K562 (cell line): ENCODE measurements at regions not wholly inside any gene's neighbourhood (a gene's known extent, or its start where the extent isn't known, plus 50 kb on each side); places are given as distances from the start of the nearest gene placed in this dataset.

Experiments used
- ATAC-seq: fragments of 200-7000 bp; cut with Tn5 transposase; 3 replicates; pipeline ENCODE4 v1.9.1; 2020; ENCODE audit warnings: moderate library complexity
- BruUV-seq: library from RNA; stranded (reverse); fragments of 400-500 nt; replicated peaks from 2 replicates; lab custom pipeline; 2021; lab: Mats Ljungman, UMichigan
- CTCF ChIA-PET: fragments of 300-600 bp; formaldehyde crosslinking; extraction: SDS; loops from one replicate; lab custom pipeline; 2021; ENCODE audit warnings: low intra/inter-chr PET ratio; lab: Yijun Ruan, JAX
- POLR2A ChIA-PET: fragments of 300-600, 350-650 bp; sonication (Branson Sonifier 250); formaldehyde crosslinking; extraction: SDS; loops from one replicate; lab custom pipeline; 2021; ENCODE audit warnings: antibody characterized with exemption, inconsistent platforms; lab: Yijun Ruan, JAX
- DNase-seq, 4 experiments: peaks; one replicate each; pipeline versions ENCODE4 v3.0.0 to v3.0.0-alpha.2; 2011 to 2018; ENCODE audit warnings: low spot score in 3 of 4, mixed read lengths in 3 of 4; ENCODE audit errors: extremely low read depth in 1 of 4
- FAIRE-seq: peaks from 2 replicates; lab custom pipeline; 2011; peaks lifted over from hg19 to GRCh38; lab: Jason Lieb, UNC
- H2AFZ ChIP-seq: 2 replicates; pipeline ENCODE4 v1.6.0; 2011; ENCODE audit warnings: low read depth, low read length, control low read depth, inconsistent platforms
- H3K27ac ChIP-seq: fragments of 200-600 bp; 3 replicates; pipeline ENCODE4 v1.8.0; 2011; ENCODE audit warnings: low read depth, mild to moderate bottlenecking, control low read depth, inconsistent platforms, low read length, moderate library complexity, mixed read lengths; ENCODE audit errors: extremely low read depth
- H3K27me3 ChIP-seq, 2 experiments: fragments of 300-600 bp in 1 of 2; 2 replicates in 1 of 2; 3 replicates in 1 of 2; pipeline versions ENCODE4 v1.6.0 to v1.8.0; 2011; ENCODE audit warnings: inconsistent platforms in 2 of 2, low read length in 2 of 2, mild to moderate bottlenecking in 1 of 2, mixed read lengths in 1 of 2, moderate library complexity in 1 of 2; ENCODE audit not compliant: control insufficient read depth in 2 of 2, insufficient read depth in 2 of 2
- H3K36me3 ChIP-seq: fragments of 300-600 bp; 3 replicates; pipeline ENCODE4 v1.8.0; 2011; ENCODE audit warnings: mild to moderate bottlenecking, low read length, inconsistent platforms; ENCODE audit not compliant: control insufficient read depth, insufficient read depth
- H3K4me1 ChIP-seq, 2 experiments: fragments of 200-600 bp in 1 of 2; replicated peaks in 1 of 2; 2 replicates in 1 of 2; 3 replicates in 1 of 2; pipeline versions ENCODE4 v1.5.1 to v1.8.0; 2011; ENCODE audit warnings: inconsistent platforms in 2 of 2, low read length in 2 of 2, mild to moderate bottlenecking in 1 of 2, mixed read lengths in 1 of 2, moderate library complexity in 1 of 2; ENCODE audit not compliant: control insufficient read depth in 2 of 2, insufficient read depth in 2 of 2
- H3K4me2 ChIP-seq: 2 replicates; pipeline ENCODE4 v1.6.1; 2011; ENCODE audit warnings: low read length, control low read depth, inconsistent platforms, mixed read lengths; ENCODE audit not compliant: insufficient read depth
- H3K4me3 ChIP-seq: fragments of 200-600 bp; sonication (generic), shearing (Covaris generic); 2 replicates; pipeline ENCODE4 v1.5.1; 2016; ENCODE audit warnings: control low read depth, inconsistent platforms
- H3K79me2 ChIP-seq: fragments of 200-600 bp; 3 replicates; pipeline ENCODE4 v1.8.0; 2011; ENCODE audit warnings: low read length, inconsistent platforms; ENCODE audit not compliant: control insufficient read depth, insufficient read depth
- H3K9ac ChIP-seq, 2 experiments: 2 replicates each; pipeline versions ENCODE4 v1.6.0 to v1.6.1; 2011; ENCODE audit warnings: low read depth in 2 of 2, low read length in 2 of 2, control low read depth in 1 of 2, inconsistent platforms in 1 of 2, mild to moderate bottlenecking in 1 of 2, mixed read lengths in 1 of 2; ENCODE audit not compliant: insufficient read depth in 1 of 2
- H3K9me1 ChIP-seq: one replicate; pipeline ENCODE4 v1.6.0; 2011; ENCODE audit warnings: inconsistent platforms, mild to moderate bottlenecking, low read length, moderate library complexity; ENCODE audit not compliant: control insufficient read depth, insufficient read depth
- H3K9me3 ChIP-seq: replicated peaks from 2 replicates; pipeline ENCODE4 v1.5.1; 2011; ENCODE audit warnings: low read depth, low read length, inconsistent platforms; ENCODE audit not compliant: control insufficient read depth, insufficient read depth
- H4K20me1 ChIP-seq: replicated peaks from 2 replicates; pipeline ENCODE4 v1.6.1; 2011; ENCODE audit warnings: low read length, inconsistent platforms, mixed read lengths; ENCODE audit not compliant: control insufficient read depth, insufficient read depth
- C11orf30 ChIP-seq: fragments of 450-650 bp; IDR thresholded peaks from 2 replicates; pipeline ENCODE4 v1.6.1; 2016; ENCODE audit warnings: low read depth, mild to moderate bottlenecking
- FOXK2 ChIP-seq, 2 experiments: fragments of 450-650 bp; IDR thresholded peaks in 1 of 2; conservative IDR thresholded peaks in 1 of 2; 2 replicates each; pipeline ENCODE4 v1.6.1; 2016; ENCODE audit warnings: low read depth in 2 of 2, mild to moderate bottlenecking in 1 of 2
- MAFG ChIP-seq: fragments of 450-650 bp; conservative IDR thresholded peaks from 2 replicates; pipeline ENCODE4 v1.6.1; 2016; ENCODE audit warnings: missing genetic modification characterization, missing compliant biosample characterization
- MAFK ChIP-seq: IDR thresholded peaks from 2 replicates; pipeline ENCODE4 v1.6.1; 2011; ENCODE audit warnings: low read length, improper control_type of control experiment
- MCM5 ChIP-seq: fragments of 450-650 bp; IDR thresholded peaks from 2 replicates; pipeline ENCODE4 v1.6.1; 2016; ENCODE audit warnings: low read depth
- RBM39 ChIP-seq: fragments of 200-400 bp; formaldehyde crosslinking; optimal IDR thresholded peaks from 2 replicates; pipeline ENCODE3; 2018; ENCODE audit warnings: low read depth, low read length
- TAL1 ChIP-seq: fragments of 450-650 bp; IDR thresholded peaks from 2 replicates; pipeline ENCODE4 v1.6.1; 2016; ENCODE audit warnings: mild to moderate bottlenecking
- TRIM24 ChIP-seq, 2 experiments: fragments of 450-650 bp; IDR thresholded peaks; 2 replicates each; pipeline ENCODE4 v1.6.1; 2016
- ZNF232 ChIP-seq: sonication (generic); formaldehyde crosslinking; IDR thresholded peaks from 2 replicates; pipeline ENCODE4 v1.8.0; 2022; ENCODE audit warnings: mild to moderate bottlenecking, missing genetic modification reagents
- ZNF316 ChIP-seq: fragments of 450-650 bp; IDR thresholded peaks from 2 replicates; pipeline ENCODE4 v1.6.1; 2016
- WGBS: fragments of 100-300 bp; shearing (Covaris generic); methylation state at CpG from one replicate; pipeline ENCODE4 v1.1.6; 2016; ENCODE audit warnings: low coverage, mixed read lengths; ENCODE audit not compliant: insufficient coverage; ENCODE audit errors: missing lambda C conversion rate; 5-methylcytosine and 5-hydroxymethylcytosine counted together
- in situ Hi-C: fragments of 300-500 bp; cut with MboI; formaldehyde crosslinking; loops from 4 replicates; pipeline ENCODE4 v1.15.0; 2018; ENCODE audit warnings: inconsistent platforms, mixed read lengths
- intact Hi-C: fragments of 100-400 bp; cut with micrococcal nuclease; formaldehyde crosslinking; loops from 2 replicates; pipeline ENCODE4 v1.14.2; 2022
- TF ChIP-seq, protein P1 (sequence below): sonication (generic); formaldehyde crosslinking; IDR thresholded peaks from 2 replicates; pipeline ENCODE4 v1.9.0; 2022; ENCODE audit warnings: mild to moderate bottlenecking, missing genetic modification reagents
- TF ChIP-seq, protein P2 (sequence below): fragments of 250-450 bp; sonication (Bioruptor Pico); IDR thresholded peaks from 2 replicates; pipeline ENCODE4 v1.4.0; 2020; ENCODE audit warnings: borderline replicate concordance
- TF ChIP-seq, protein P3 (sequence below): fragments of 200-800 bp; sonication (Bioruptor generic); IDR thresholded peaks from 2 replicates; pipeline ENCODE4 v1.6.1; 2017; ENCODE audit warnings: missing genetic modification characterization, missing compliant biosample characterization

DNA sequence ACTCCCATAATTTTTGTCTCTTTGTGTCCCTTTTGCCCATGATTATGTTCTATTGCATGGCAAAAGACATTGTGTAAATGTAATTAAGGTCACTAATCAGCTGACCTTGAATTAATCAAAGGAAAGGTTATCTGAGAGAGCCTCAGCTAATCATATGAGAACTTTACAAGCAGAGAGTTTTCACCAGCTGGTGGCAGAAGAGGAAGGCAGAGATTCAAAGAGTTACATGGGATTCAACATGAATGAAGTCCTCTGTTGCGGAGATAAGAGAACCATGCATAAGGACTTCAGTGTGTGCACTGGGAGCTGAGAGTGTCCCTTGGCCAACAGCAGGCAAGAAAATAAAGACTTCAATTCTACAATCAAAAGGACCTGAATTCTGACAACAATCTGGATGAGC, 494.1 kb upstream of the ARID1B start (continued):
- TF ChIP-seq RBM39 = no peak
- no peak for TF ChIP-seq MCM5
- TF ChIP-seq, protein P1, sequence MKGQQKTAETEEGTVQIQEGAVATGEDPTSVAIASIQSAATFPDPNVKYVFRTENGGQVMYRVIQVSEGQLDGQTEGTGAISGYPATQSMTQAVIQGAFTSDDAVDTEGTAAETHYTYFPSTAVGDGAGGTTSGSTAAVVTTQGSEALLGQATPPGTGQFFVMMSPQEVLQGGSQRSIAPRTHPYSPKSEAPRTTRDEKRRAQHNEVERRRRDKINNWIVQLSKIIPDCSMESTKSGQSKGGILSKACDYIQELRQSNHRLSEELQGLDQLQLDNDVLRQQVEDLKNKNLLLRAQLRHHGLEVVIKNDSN (CRISPR knock-in tag) = no peak
- no peak for TF ChIP-seq TAL1
- no peak for TF ChIP-seq TRIM24 (IDR thresholded peaks at IDR 0.05)
- TF ChIP-seq ZNF232 (CRISPR knock-in tag) = no peak
- TF ChIP-seq, protein P2, sequence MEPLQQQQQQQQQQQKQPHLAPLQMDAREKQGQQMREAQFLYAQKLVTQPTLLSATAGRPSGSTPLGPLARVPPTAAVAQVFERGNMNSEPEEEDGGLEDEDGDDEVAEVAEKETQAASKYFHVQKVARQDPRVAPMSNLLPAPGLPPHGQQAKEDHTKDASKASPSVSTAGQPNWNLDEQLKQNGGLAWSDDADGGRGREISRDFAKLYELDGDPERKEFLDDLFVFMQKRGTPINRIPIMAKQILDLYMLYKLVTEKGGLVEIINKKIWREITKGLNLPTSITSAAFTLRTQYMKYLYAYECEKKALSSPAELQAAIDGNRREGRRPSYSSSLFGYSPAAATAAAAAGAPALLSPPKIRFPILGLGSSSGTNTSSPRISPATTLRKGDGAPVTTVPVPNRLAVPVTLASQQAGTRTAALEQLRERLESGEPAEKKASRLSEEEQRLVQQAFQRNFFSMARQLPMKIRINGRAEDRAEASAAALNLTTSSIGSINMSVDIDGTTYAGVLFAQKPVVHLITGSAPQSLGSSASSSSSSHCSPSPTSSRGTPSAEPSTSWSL (CRISPR knock-in tag) = no peak
- TF ChIP-seq, all 486 proteins: peak for 0

DNA sequence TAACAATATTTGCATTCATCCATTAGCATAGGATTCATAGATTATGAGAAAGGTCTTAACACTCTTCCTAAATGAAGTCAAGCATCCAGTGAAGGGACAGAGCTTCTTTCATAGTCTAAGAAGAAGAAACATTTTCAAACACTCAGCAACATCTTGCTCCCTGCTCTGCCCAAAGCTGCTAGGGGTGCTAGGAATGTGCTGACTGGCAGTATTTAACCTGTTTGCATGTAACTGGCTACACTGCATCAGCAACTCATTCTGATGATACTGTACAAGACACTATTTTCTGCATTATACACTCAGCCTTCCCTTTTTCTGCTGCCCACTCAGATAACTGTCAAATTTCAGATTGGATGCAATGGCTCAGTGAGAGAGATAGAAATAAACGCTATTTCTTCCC, 495.1 kb upstream of the ARID1B start:
- Histone ChIP-seq H3K4me3 (no peak overlapping the region), H3K36me3 (no peaks in the 10 kb centered on the region), H4K20me1 (no peaks in the 10 kb centered on the region), H2AFZ (no peak overlapping the region), H3K79me2 (no peaks in the 10 kb centered on the region), H3K4me1 (no peaks in the 10 kb centered on the region), H3K4me2 (no peak overlapping the region), H3K9me1 (no peaks in the 10 kb centered on the region), H3K9me3 (no peaks in the 10 kb centered on the region), H3K27ac (no peak overlapping the region), H3K27me3 (no peaks in the 10 kb centered on the region), H3K9ac (no peak overlapping the region)
- FAIRE-seq (no peak), DNase-seq (no peak), ATAC-seq (no peak)
- TF ChIP-seq FOXK2 (conservative IDR thresholded peaks at IDR 0.05 in 1 of 2, IDR thresholded peaks at IDR 0.05 in 1 of 2; ENCODE audit: low read depth in 2 of 2) = no peak
- peak; percentile 30; the same call in 1 of the 2 replicates for TF ChIP-seq MAFG (tag)
- TF ChIP-seq C11orf30 = peak; percentile 36; the same call in 1 of the 2 replicates
- TF ChIP-seq MAFK = peak; percentile 24; the same call in 1 of the 2 replicates
- TF ChIP-seq ZNF316 = peak; percentile 35; the same call in 1 of the 2 replicates
- TF ChIP-seq, protein P3, sequence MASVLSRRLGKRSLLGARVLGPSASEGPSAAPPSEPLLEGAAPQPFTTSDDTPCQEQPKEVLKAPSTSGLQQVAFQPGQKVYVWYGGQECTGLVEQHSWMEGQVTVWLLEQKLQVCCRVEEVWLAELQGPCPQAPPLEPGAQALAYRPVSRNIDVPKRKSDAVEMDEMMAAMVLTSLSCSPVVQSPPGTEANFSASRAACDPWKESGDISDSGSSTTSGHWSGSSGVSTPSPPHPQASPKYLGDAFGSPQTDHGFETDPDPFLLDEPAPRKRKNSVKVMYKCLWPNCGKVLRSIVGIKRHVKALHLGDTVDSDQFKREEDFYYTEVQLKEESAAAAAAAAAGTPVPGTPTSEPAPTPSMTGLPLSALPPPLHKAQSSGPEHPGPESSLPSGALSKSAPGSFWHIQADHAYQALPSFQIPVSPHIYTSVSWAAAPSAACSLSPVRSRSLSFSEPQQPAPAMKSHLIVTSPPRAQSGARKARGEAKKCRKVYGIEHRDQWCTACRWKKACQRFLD (CRISPR knock-in tag) = no peak
- intact Hi-C loops = no loop called here
- ChIA-PET POLR2A (no interaction called here), CTCF (interaction anchor here (0.6 kb wide), 1 partner anchor 34 kb away, joined by 4 read pairs; no protein-coding TSS in a partner anchor)
- in situ Hi-C loops = no loop called here
- BruUV-seq = no TSS peak
- WGBS = 0% methylated on average over 1 of the region's 1 CpG
